ENCODE measurements at regions not wholly inside any gene's neighbourhood (a gene's known extent, or its start where the extent isn't known, plus 50 kb on each side); places are given as distances from the start of the nearest gene placed in this dataset.

DNA sequence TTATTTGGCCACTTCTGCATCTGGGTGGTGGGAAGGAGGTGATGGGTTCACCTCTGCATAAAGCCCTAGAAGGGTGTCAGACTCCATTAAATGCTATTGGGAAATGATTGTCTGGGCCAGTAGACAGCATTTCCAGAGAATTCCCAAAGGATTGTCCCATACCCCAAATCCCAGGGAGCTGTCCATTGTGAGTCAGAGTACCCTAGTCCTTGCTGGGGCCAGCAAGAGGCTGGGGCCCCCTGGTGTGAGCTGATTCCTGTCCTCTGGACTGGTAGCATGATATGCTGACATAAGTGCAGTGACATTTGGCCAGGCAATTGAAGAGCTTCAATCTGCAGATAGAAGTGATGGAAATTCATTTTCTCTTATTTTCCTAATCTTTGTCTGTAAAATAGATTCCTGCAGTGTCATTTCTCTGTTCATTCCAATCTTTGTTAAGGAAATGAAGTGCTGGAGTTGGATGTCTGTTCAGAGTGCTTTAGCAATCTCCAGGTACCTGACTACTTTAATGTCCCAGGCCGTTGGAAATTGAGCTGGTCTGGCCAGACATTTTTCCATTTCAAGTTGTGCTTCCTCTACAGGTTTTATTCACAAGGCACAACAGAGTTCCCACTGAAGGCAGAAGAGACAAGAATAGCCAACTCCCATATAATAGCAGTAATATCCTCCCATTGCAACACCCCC is 91.2 kb downstream of the RPLP1 start:
- TF ChIP-seq, protein P1, sequence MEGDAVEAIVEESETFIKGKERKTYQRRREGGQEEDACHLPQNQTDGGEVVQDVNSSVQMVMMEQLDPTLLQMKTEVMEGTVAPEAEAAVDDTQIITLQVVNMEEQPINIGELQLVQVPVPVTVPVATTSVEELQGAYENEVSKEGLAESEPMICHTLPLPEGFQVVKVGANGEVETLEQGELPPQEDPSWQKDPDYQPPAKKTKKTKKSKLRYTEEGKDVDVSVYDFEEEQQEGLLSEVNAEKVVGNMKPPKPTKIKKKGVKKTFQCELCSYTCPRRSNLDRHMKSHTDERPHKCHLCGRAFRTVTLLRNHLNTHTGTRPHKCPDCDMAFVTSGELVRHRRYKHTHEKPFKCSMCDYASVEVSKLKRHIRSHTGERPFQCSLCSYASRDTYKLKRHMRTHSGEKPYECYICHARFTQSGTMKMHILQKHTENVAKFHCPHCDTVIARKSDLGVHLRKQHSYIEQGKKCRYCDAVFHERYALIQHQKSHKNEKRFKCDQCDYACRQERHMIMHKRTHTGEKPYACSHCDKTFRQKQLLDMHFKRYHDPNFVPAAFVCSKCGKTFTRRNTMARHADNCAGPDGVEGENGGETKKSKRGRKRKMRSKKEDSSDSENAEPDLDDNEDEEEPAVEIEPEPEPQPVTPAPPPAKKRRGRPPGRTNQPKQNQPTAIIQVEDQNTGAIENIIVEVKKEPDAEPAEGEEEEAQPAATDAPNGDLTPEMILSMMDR (IDR thresholded peaks at IDR 0.05): no peak
- TF ChIP-seq POLR2AphosphoS5 (IDR thresholded peaks at IDR 0.05; ENCODE audit: low read depth, low read length): no peak
- TF ChIP-seq SIN3A (IDR thresholded peaks at IDR 0.05; ENCODE audit: borderline replicate concordance, insufficient read depth, low read depth, low read length): no peak
- no peak for TF ChIP-seq TCF7L2 (IDR thresholded peaks at IDR 0.05; ENCODE audit: low read depth, low read length)
- TF ChIP-seq, protein P2, sequence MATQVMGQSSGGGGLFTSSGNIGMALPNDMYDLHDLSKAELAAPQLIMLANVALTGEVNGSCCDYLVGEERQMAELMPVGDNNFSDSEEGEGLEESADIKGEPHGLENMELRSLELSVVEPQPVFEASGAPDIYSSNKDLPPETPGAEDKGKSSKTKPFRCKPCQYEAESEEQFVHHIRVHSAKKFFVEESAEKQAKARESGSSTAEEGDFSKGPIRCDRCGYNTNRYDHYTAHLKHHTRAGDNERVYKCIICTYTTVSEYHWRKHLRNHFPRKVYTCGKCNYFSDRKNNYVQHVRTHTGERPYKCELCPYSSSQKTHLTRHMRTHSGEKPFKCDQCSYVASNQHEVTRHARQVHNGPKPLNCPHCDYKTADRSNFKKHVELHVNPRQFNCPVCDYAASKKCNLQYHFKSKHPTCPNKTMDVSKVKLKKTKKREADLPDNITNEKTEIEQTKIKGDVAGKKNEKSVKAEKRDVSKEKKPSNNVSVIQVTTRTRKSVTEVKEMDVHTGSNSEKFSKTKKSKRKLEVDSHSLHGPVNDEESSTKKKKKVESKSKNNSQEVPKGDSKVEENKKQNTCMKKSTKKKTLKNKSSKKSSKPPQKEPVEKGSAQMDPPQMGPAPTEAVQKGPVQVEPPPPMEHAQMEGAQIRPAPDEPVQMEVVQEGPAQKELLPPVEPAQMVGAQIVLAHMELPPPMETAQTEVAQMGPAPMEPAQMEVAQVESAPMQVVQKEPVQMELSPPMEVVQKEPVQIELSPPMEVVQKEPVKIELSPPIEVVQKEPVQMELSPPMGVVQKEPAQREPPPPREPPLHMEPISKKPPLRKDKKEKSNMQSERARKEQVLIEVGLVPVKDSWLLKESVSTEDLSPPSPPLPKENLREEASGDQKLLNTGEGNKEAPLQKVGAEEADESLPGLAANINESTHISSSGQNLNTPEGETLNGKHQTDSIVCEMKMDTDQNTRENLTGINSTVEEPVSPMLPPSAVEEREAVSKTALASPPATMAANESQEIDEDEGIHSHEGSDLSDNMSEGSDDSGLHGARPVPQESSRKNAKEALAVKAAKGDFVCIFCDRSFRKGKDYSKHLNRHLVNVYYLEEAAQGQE (IDR thresholded peaks at IDR 0.05; ENCODE audit: insufficient read depth in 1 of 2, low read depth in 2 of 2, low read length in 1 of 2): no peak
